ENCODE measurements at regions not wholly inside any gene's neighbourhood (a gene's known extent, or its start where the extent isn't known, plus 50 kb on each side); places are given as distances from the start of the nearest gene placed in this dataset.
A peak's percentile ranks its signal among the peaks of the same experiment; 100 is the strongest.

- Histone ChIP-seq H2AFZ (ENCODE audit: low read length) (no peak overlapping the region), H3K9me3 (ENCODE audit: low read length) (peaks cover 7% of the 10 kb centered on the region; the same call in 1 of the 2 replicates), H3K79me2 (ENCODE audit: insufficient read depth, low read length) (no peaks in the 10 kb centered on the region), H3K4me1 (ENCODE audit: insufficient read depth, low read length) (no peaks in the 10 kb centered on the region), H3K4me2 (ENCODE audit: low read depth, low read length) (no peak overlapping the region), H3K36me3 (replicated peaks in 1 of 2; ENCODE audit: control insufficient read depth in 1 of 2, insufficient read depth in 2 of 2, low read length in 2 of 2) (no peaks in the 10 kb centered on the region), H3K4me3 (replicated peaks in 1 of 3; ENCODE audit: insufficient read depth in 1 of 3, low read depth in 2 of 3, low read length in 3 of 3) (no peak overlapping the region), H4K20me1 (ENCODE audit: insufficient read depth, low read length) (no peaks in the 10 kb centered on the region), H3K27me3 (ENCODE audit: control insufficient read depth in 1 of 2, insufficient read depth in 2 of 2, low read length in 2 of 2) (no peaks in the 10 kb centered on the region; a peak in 1 of 5 replicates), H3K27ac (ENCODE audit: extremely low read length, insufficient read depth, low read length) (no peak overlapping the region), H3K9ac (ENCODE audit: insufficient read depth, low read depth, low read length) (no peak overlapping the region)
- ChIA-PET CTCF (ENCODE audit: low intra/inter-chr PET ratio, low total read pairs) (no interaction called here), POLR2A (no interaction called here)
- FAIRE-seq = no peak
- 2% methylated on average over 6 of the region's 6 CpGs for WGBS (ENCODE audit: low lambda C conversion rate)
- no peak for DNase-seq (ENCODE audit: low spot score)
- no peak for ATAC-seq
- intact Hi-C loops (cut with micrococcal nuclease; ENCODE audit: unreplicated experiment) (no loop called here), in situ Hi-C loops (cut with HindIII; ENCODE audit: extremely low pct_ligation_motif_present, low pct_unique_long_range_greater_than_20kb) (no loop called here)
- no TSS peak for BruUV-seq (replicated peaks)
- TF ChIP-seq GATAD1 (CRISPR knock-in tag; IDR thresholded peaks at IDR 0.05) (no peak), MZF1 (CRISPR knock-in tag; IDR thresholded peaks at IDR 0.05; ENCODE audit: borderline replicate concordance) (no peak), HMGXB3 (CRISPR knock-in tag; IDR thresholded peaks at IDR 0.05; ENCODE audit: borderline replicate concordance) (no peak), ZNF143 (CRISPR knock-in tag; IDR thresholded peaks at IDR 0.05) (no peak), ARID2 (CRISPR knock-in tag; IDR thresholded peaks at IDR 0.05; ENCODE audit: borderline replicate concordance) (no peak), ATF4 (CRISPR knock-in tag; IDR thresholded peaks at IDR 0.05) (peak in 1 of 2 experiments; percentile 30; a peak in 1 of 4 replicates), ZNF709 (CRISPR knock-in tag; IDR thresholded peaks at IDR 0.05) (no peak), MTERF4 (CRISPR knock-in tag; IDR thresholded peaks at IDR 0.05) (no peak), FOXP4 (CRISPR knock-in tag; IDR thresholded peaks at IDR 0.05) (no peak), HDAC2 (CRISPR knock-in tag; IDR thresholded peaks at IDR 0.05) (no peak), CEBPB (IDR thresholded peaks at IDR 0.05; ENCODE audit: borderline replicate concordance, low read depth, low read length) (peak; percentile 23; the same call in 1 of the 2 replicates), NR0B2 (CRISPR knock-in tag; IDR thresholded peaks at IDR 0.05) (no peak)
These were observed 83.3 kb upstream of the PRDM11 start for GRCh38 chr11:45062974-45063635.
